HepG2 (cell line): ENCODE measurements at regions not wholly inside any gene's neighbourhood (a gene's known extent, or its start where the extent isn't known, plus 50 kb on each side); places are given as distances from the start of the nearest gene placed in this dataset.

Source experiments
- ELF4 ChIP-seq: sonication (generic); formaldehyde crosslinking; IDR thresholded peaks from 2 replicates; pipeline ENCODE4 v1.5.0; 2020; ENCODE audit warnings: missing genetic modification reagents, mild to moderate bottlenecking, moderate library complexity, borderline replicate concordance
- PCBP2 ChIP-seq: fragments of 200-400 bp; formaldehyde crosslinking; optimal IDR thresholded peaks from 2 replicates; pipeline ENCODE3; 2018; ENCODE audit warnings: low read length, low read depth; ENCODE audit not compliant: poor library complexity, severe bottlenecking
- SIN3A ChIP-seq: IDR thresholded peaks from 2 replicates; pipeline ENCODE4 v1.6.1; 2011; ENCODE audit warnings: low read depth, mild to moderate bottlenecking, control low read depth, low read length, borderline replicate concordance
- TF ChIP-seq, protein P1 (sequence below): sonication (generic); formaldehyde crosslinking; IDR thresholded peaks from 2 replicates; pipeline ENCODE4 v1.5.0; 2020; ENCODE audit warnings: mild to moderate bottlenecking, missing genetic modification reagents, moderate library complexity
- TF ChIP-seq, protein P2 (sequence below): sonication (generic); formaldehyde crosslinking; IDR thresholded peaks from 2 replicates; pipeline ENCODE4 v1.8.1; 2023; ENCODE audit warnings: missing genetic modification reagents, inconsistent platforms, borderline replicate concordance
- TF ChIP-seq, protein P3 (sequence below): sonication (generic); formaldehyde crosslinking; IDR thresholded peaks from 2 replicates; pipeline ENCODE4 v1.4.0; 2020; ENCODE audit warnings: missing genetic modification reagents, borderline replicate concordance

DNA sequence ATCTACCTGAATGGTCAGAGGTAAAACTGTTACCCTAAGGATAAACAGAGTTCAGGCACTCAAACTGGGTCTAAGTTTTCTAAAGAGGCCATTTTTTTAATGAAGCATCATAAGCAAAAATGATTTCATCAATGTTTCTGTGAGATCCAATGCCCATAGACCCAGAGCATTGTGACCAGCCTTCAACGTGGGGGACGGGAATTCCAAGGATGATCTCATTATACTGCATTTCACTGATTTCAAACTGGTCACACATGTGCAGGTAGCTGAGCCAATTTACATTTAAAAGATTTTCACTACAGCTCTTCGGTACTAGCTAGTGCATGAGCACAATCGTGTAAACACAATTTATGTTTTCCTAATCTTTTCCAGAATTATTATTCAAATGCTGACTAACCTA, 472.9 kb downstream of the DIPK2A start:
- TF ChIP-seq, protein P1, sequence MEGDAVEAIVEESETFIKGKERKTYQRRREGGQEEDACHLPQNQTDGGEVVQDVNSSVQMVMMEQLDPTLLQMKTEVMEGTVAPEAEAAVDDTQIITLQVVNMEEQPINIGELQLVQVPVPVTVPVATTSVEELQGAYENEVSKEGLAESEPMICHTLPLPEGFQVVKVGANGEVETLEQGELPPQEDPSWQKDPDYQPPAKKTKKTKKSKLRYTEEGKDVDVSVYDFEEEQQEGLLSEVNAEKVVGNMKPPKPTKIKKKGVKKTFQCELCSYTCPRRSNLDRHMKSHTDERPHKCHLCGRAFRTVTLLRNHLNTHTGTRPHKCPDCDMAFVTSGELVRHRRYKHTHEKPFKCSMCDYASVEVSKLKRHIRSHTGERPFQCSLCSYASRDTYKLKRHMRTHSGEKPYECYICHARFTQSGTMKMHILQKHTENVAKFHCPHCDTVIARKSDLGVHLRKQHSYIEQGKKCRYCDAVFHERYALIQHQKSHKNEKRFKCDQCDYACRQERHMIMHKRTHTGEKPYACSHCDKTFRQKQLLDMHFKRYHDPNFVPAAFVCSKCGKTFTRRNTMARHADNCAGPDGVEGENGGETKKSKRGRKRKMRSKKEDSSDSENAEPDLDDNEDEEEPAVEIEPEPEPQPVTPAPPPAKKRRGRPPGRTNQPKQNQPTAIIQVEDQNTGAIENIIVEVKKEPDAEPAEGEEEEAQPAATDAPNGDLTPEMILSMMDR (CRISPR knock-in tag): no peak
- TF ChIP-seq SIN3A: no peak
- no peak for TF ChIP-seq ELF4 (CRISPR knock-in tag)
- TF ChIP-seq PCBP2: no peak
- TF ChIP-seq, protein P2, sequence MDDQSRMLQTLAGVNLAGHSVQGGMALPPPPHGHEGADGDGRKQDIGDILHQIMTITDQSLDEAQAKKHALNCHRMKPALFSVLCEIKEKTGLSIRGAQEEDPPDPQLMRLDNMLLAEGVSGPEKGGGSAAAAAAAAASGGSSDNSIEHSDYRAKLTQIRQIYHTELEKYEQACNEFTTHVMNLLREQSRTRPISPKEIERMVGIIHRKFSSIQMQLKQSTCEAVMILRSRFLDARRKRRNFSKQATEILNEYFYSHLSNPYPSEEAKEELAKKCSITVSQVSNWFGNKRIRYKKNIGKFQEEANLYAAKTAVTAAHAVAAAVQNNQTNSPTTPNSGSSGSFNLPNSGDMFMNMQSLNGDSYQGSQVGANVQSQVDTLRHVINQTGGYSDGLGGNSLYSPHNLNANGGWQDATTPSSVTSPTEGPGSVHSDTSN (CRISPR knock-in tag): no peak
- TF ChIP-seq, protein P3, sequence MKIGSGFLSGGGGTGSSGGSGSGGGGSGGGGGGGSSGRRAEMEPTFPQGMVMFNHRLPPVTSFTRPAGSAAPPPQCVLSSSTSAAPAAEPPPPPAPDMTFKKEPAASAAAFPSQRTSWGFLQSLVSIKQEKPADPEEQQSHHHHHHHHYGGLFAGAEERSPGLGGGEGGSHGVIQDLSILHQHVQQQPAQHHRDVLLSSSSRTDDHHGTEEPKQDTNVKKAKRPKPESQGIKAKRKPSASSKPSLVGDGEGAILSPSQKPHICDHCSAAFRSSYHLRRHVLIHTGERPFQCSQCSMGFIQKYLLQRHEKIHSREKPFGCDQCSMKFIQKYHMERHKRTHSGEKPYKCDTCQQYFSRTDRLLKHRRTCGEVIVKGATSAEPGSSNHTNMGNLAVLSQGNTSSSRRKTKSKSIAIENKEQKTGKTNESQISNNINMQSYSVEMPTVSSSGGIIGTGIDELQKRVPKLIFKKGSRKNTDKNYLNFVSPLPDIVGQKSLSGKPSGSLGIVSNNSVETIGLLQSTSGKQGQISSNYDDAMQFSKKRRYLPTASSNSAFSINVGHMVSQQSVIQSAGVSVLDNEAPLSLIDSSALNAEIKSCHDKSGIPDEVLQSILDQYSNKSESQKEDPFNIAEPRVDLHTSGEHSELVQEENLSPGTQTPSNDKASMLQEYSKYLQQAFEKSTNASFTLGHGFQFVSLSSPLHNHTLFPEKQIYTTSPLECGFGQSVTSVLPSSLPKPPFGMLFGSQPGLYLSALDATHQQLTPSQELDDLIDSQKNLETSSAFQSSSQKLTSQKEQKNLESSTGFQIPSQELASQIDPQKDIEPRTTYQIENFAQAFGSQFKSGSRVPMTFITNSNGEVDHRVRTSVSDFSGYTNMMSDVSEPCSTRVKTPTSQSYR (CRISPR knock-in tag): no peak
